Fibroblast of mammary gland (primary cell): ENCODE measurements at regions not wholly inside any gene's neighbourhood (a gene's known extent, or its start where the extent isn't known, plus 50 kb on each side); places are given as distances from the start of the nearest gene placed in this dataset.
"Not testable (repeated sequence)": the region's sequence is repeated elsewhere in the genome, so short reads cannot be mapped to it uniquely, and the experiment has no call there.

ENCODE experiments used
- DNase-seq: peaks from one replicate; pipeline ENCODE4 v3.0.0-alpha.2; 2010; ENCODE audit warnings: low read depth
- H3K4me3 ChIP-seq: 2 replicates; pipeline ENCODE4 v1.5.1; 2011; ENCODE audit warnings: low read depth, mild to moderate bottlenecking, low read length, moderate library complexity; ENCODE audit not compliant: control insufficient read depth
- CTCF ChIP-seq: conservative IDR thresholded peaks from 2 replicates; pipeline ENCODE4 v1.5.1; 2011; ENCODE audit warnings: low read depth, low read length, inconsistent platforms; ENCODE audit not compliant: control insufficient read depth, insufficient read depth

- no peak overlapping the region for H3K4me3 ChIP-seq
- TF ChIP-seq CTCF = no peak
- DNase-seq = no peak
Observed at GRCh38 chr18:32870611-32871010, 97.8 kb upstream of the KLHL14 start.

GRCh38 chr18:32868406-32868805 is 95.6 kb upstream of the KLHL14 start:
- TF ChIP-seq CTCF = no peak
- DNase-seq = no peak
- H3K4me3 ChIP-seq = no peak overlapping the region

GRCh38 chr18:32867936-32868335 is 95.1 kb upstream of the KLHL14 start:
- no peak overlapping the region for H3K4me3 ChIP-seq
- no peak for TF ChIP-seq CTCF
- no peak for DNase-seq

GRCh38 chr18:32867330-32867729 is 94.5 kb upstream of the KLHL14 start:
- H3K4me3 ChIP-seq = no peak overlapping the region
- no peak for TF ChIP-seq CTCF
- no peak for DNase-seq

GRCh38 chr18:32862031-32862430 is 89.2 kb upstream of the KLHL14 start:
- H3K4me3 ChIP-seq, DNase-seq: not testable (repeated sequence)

- no peak overlapping the region for H3K4me3 ChIP-seq
- DNase-seq = peak; percentile 86
- TF ChIP-seq CTCF = no peak
Observed at GRCh38 chr18:32851936-32852335, 79.1 kb upstream of the KLHL14 start.

- TF ChIP-seq CTCF = no peak
- no peak overlapping the region for H3K4me3 ChIP-seq
- peak; percentile 84 for DNase-seq
Observed at GRCh38 chr18:32848826-32849225, 76.0 kb upstream of the KLHL14 start.

- no peak overlapping the region for H3K4me3 ChIP-seq
- no peak for DNase-seq
- no peak for TF ChIP-seq CTCF
Observed at GRCh38 chr18:32847691-32848090, 74.9 kb upstream of the KLHL14 start.
